ENCODE measurements at regions not wholly inside any gene's neighbourhood (a gene's known extent, or its start where the extent isn't known, plus 50 kb on each side); places are given as distances from the start of the nearest gene placed in this dataset.
"Not testable (repeated sequence)": the region's sequence is repeated elsewhere in the genome, so short reads cannot be mapped to it uniquely, and the experiment has no call there.

DNA sequence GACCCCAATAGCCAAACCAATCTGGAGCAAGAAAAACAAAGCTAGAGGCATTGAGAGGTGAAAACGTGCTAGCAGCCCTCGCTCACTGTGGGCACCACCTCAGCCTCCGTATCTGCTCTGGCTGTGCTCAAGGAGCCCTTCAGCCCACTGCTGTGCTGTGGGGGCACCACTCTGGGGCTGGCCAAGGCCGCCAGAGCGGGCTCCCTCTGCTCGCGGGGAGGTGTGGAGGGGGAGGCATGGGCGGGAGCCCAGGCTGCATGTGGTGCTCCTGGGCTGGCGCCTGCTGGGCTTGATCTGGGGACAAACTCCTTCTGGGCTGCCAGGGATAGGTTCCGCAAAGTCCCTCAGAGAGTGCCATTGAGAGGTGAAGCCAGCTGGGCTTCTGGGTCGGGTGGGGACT lies 1002.0 kb downstream of the GATA3 start:
- peaks cover 9% of the 10 kb centered on the region for H3K27me3 Mint-ChIP-seq (ENCODE audit: low read depth, poor library complexity)
- peaks cover 8% of the 10 kb centered on the region for H3K9me3 Mint-ChIP-seq
- no peak for TF ChIP-seq CTCF (IDR thresholded peaks at IDR 0.05)

GRCh38 chr10:9057293-9057692 lies 1002.8 kb downstream of the GATA3 start:
- H3K4me1 Mint-ChIP-seq; H3K27ac Mint-ChIP-seq; H3K9me3 Mint-ChIP-seq; H3K36me3 Mint-ChIP-seq (ENCODE audit: low read depth); H3K4me3 Mint-ChIP-seq; H3K27me3 Mint-ChIP-seq (ENCODE audit: low read depth, poor library complexity); DNase-seq: not testable (repeated sequence)

More for the DNA sequence above, 1002.0 kb downstream of the GATA3 start:
- Mint-ChIP-seq H3K4me1 (no peaks in the 10 kb centered on the region), H3K4me3 (no peak overlapping the region), H3K27ac (no peak overlapping the region), H3K36me3 (ENCODE audit: low read depth) (no peaks in the 10 kb centered on the region)
- DNase-seq, result no peak

DNA sequence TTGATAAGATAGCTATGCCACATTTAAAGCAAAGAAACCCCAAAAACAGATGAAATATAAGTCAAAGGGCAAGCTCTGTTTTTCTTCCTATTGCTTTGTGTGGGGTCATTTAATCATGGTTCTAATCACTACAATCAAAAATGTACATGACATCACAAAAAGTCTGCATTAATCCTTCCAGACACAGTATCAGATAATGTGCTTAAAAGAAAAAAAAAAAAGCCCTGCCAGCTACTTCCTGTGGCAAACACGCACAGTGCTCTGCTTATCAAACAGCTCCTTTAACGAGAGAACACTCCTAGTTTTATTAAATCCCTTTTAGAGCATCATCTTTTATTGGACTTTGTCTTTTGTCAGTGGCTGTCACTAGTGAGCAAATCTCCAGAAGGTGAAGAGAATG lies 1005.8 kb downstream of the GATA3 start:
- Mint-ChIP-seq H3K27me3 (ENCODE audit: low read depth, poor library complexity) (peaks cover 14% of the 10 kb centered on the region), H3K4me1 (no peaks in the 10 kb centered on the region), H3K27ac (no peak overlapping the region), H3K36me3 (ENCODE audit: low read depth) (no peaks in the 10 kb centered on the region), H3K9me3 (peaks cover 8% of the 10 kb centered on the region), H3K4me3 (no peak overlapping the region)
- TF ChIP-seq CTCF (IDR thresholded peaks at IDR 0.05), result no peak
- no peak for DNase-seq

DNA sequence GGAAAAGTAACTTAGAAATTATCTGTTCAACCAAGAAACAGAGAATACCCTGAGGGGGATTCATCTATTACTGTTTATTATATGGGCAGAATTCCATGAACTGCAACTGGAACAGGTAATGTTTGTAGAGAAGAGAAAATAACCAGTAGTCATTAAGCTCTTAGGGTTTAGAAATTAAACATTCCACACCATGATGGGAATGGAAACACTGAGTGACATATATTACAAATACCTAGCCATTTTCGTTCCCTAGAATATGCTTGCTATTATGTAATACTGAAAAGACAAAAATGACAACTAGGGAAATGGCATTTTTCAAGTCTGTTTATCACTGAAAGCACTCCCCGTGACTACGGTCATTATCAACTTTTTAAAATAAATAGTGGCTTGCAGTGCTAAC lies 1007.4 kb downstream of the GATA3 start:
- Mint-ChIP-seq H3K36me3 (ENCODE audit: low read depth) (no peaks in the 10 kb centered on the region), H3K4me3 (no peak overlapping the region), H3K27ac (no peak overlapping the region), H3K9me3 (peaks cover 6% of the 10 kb centered on the region), H3K4me1 (no peaks in the 10 kb centered on the region), H3K27me3 (ENCODE audit: low read depth, poor library complexity) (peaks cover 16% of the 10 kb centered on the region)
- no peak for DNase-seq
- TF ChIP-seq CTCF (IDR thresholded peaks at IDR 0.05), result no peak

DNA sequence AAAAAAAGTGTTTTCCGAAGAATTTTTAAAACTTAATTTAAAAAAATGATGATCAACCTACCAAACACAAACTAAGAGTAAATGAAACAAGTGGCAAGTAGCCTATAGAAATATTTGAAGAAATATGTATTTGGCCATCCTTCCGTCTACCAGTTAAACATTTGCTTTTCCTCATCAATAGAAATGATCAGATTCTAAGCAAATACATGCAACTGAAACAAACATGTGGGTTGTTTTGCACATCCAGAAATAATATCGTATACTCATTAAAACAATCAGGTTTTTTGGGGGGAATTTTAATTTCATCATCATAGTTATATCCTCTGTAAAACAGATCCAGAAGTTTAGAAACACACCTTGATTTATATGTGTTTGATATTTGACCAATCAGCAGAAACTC lies 1011.7 kb downstream of the GATA3 start:
- DNase-seq, result no peak
- H3K9me3 Mint-ChIP-seq, result no peaks in the 10 kb centered on the region
- H3K4me1 Mint-ChIP-seq, result no peaks in the 10 kb centered on the region
- H3K4me3 Mint-ChIP-seq, result no peak overlapping the region
- TF ChIP-seq CTCF (IDR thresholded peaks at IDR 0.05), result no peak
- H3K27ac Mint-ChIP-seq, result no peak overlapping the region
- H3K27me3 Mint-ChIP-seq (ENCODE audit: low read depth, poor library complexity), result peaks cover 18% of the 10 kb centered on the region
- H3K36me3 Mint-ChIP-seq (ENCODE audit: low read depth), result no peaks in the 10 kb centered on the region

- no peak overlapping the region for H3K27ac Mint-ChIP-seq
- H3K36me3 Mint-ChIP-seq (ENCODE audit: low read depth), result no peaks in the 10 kb centered on the region
- DNase-seq, result no peak
- H3K4me3 Mint-ChIP-seq, result no peak overlapping the region
- no peaks in the 10 kb centered on the region for H3K4me1 Mint-ChIP-seq
- H3K27me3 Mint-ChIP-seq (ENCODE audit: low read depth, poor library complexity), result peaks cover 14% of the 10 kb centered on the region
- no peak for TF ChIP-seq CTCF (IDR thresholded peaks at IDR 0.05)
- no peaks in the 10 kb centered on the region for H3K9me3 Mint-ChIP-seq
Observed at GRCh38 chr10:9068003-9068402, 1013.5 kb downstream of the GATA3 start.

All from nephron progenitor cell (in vitro differentiated cells).